ENCODE measurements at regions not wholly inside any gene's neighbourhood (a gene's known extent, or its start where the extent isn't known, plus 50 kb on each side); places are given as distances from the start of the nearest gene placed in this dataset.
A peak's percentile ranks its signal among the peaks of the same experiment; 100 is the strongest.

DNA sequence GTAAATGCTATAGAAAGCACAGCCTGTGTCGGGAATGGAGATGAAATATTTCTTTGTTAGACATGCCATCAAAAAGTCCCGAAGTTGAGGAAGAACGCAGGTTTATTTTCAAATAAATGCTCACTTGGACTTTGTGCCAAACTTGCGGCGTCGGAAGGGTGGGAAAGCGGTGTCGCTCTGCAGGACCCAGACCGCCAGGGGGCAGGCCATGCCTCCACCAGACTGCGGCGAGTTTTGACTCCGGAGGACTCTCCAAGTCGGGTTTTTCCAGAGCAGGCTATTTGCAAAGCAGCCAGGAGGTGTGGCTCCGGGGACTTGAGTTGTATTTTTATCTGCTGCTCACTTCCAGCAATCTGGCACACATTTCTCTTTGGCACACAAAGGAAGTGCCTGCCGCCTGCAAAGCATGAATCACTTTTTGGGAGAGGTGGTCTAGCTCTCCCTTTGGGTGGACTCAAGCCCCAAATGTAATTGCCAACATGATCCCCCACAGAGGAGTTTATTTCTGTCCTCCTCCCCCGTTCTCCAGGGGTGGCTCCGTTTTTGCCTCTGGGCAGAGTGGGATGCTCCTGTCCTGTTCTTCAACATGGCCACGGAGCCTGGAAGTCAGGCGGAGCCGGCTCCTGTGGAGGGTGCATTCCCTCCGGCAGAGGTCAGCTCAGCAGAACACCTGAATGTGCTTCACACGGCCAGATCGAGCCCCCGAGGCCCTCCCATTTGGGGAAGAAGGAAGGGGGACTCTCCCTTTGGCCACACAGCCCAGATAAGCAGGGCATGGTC is 82.3 kb upstream of the GPR26 start:
- DNase-seq (ENCODE audit: low read depth in 4 of 4, low spot score in 2 of 4): peak in 2 of 4 donors; percentile 53 to 66

GRCh38 chr10:123584419-123584775 is 81.8 kb upstream of the GPR26 start:
- no peak for DNase-seq (ENCODE audit: low read depth in 4 of 4, low spot score in 2 of 4)

DNA sequence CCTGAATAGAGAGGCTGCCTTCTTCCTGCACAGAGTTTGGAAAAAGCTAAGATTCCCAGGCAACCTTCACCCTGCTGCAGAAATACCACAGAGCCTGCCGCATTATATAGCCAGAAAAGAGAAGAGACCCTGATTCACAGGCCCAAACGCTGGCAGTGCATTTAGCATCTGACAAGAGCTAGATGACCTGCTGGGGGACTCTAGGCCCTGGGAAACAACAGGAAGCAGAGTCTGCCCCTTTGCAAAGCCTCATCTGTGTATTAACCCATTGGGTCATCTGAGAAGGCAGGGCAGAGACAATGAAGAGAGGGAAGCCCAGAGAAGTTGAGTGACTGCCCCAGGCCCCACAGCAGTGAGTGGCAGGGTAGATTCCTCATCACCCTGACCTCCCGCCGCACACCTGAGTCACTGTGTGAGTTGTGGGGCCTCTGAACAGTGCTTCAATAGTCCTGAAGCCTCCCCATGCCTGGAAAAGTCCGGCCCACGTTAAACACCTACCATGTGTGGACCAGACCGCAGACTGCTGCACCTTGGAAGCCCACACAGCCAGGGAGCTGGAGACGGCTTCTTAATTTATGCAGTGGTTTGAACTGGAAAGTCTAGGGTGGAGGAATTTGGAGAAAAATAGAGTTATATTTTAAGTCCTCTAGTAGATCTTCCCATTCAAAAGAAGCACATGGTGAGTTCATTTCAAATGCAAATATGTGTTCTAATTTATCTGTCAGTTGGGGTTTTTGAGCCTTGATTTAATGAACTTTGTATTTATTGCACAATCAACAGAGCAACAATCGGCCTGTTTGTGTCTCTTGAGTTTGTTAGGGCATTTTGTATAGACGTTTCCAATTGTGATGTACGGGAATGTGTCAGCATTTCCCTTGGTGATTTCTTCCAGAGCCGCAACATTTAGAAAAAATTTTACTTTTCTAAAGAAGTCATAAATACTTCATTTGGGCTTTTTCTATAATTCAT is 80.4 kb upstream of the GPR26 start:
- DNase-seq (ENCODE audit: low read depth in 4 of 4, low spot score in 2 of 4): no peak

DNA sequence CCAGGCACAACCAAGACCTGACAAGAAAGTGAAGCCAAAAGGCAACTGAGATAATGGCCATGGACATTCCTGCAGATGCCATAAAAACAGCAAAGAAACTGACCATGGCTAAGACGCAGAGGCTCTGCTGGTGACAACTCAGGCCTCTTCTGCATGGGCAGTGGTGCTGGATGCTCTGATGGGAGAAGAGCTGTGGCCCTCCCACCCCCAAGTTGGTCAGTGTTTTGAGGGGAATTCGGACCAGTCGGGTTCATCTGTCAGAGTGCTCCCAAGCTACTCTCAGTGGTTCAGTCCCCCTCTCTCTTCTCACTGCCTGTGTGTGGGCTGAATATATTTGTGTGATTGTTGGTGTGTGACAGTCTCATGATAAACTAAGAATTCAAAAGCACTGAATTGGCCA is 79.0 kb upstream of the GPR26 start:
- DNase-seq (ENCODE audit: low read depth in 4 of 4, low spot score in 2 of 4): no peak

DNA sequence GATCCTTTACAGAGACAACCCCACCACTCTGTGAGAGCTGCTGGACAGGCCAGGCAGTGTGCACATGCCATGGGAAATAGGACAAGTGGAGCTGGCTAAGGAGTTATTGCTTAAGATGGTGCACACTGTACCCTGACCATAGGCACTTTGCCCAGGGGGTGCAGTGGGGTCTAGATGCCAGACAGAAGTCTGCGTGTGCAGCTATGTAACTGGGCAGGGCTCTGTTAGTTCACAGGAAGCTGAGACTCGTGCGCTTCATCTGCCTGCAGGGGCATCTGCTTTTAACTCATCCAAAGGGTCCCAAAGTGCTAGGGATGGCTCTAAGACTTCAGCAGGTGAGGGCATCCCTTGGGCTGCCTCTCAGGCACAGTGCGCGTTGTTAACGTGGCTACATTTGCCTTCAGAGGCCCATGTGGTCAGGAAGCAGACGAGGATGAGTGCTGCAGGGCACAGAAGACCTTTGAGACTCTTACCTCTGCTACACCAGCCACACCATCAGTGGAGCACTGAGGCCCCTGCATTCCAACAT is 77.7 kb upstream of the GPR26 start:
- no peak for DNase-seq (ENCODE audit: low read depth in 4 of 4, low spot score in 2 of 4)

- no peak for DNase-seq (ENCODE audit: low read depth in 4 of 4, low spot score in 2 of 4)
Observed at GRCh38 chr10:123595661-123596060, 70.5 kb upstream of the GPR26 start.

DNA sequence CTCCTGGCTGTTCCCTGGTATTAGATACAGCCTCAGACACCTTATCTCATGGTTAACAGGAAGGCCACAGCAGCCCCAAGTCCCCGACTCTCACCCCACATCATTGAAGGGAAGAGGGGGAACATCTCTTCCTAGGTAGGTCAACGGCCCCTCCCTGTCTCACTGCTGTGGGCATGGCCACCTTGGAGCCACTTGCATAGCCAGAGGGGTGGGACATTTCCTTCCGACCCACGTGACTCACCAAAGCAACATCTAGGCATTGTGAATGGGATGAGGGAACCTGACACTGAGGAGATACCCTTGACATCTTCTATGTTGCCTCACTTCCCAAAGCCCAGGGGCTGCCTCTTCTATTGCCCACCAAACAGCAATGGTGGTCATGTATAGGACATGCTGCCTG is 68.5 kb upstream of the GPR26 start:
- no peak for DNase-seq (ENCODE audit: low read depth in 4 of 4, low spot score in 2 of 4)

DNA sequence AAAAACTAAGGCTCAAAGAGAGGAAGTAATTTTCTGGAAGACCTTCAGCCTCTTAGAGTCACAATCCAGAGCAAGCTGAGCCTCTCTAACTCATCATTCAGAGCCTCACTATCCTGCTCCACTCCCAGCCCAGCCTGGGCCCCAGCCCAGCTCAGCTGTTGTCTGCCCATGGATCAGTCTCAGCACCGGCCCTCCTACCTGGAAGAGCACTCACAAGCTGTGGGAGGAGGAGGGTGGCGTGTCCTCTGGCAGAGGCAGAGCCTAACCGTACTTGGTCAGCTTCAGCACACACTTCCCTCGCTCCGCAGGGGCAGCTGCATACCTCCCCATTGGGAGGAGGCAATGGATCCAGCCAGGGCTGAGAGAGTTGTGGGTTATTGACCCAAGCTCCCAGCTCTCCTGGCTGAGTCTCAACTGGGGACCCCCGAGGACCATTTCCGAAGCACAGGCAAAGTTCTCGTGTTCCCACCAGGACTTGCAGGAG is 66.7 kb upstream of the GPR26 start:
- no peak for DNase-seq (ENCODE audit: low read depth in 4 of 4, low spot score in 2 of 4)

GRCh38 chr10:123600177-123600576 is 66.0 kb upstream of the GPR26 start:
- no peak for DNase-seq (ENCODE audit: low read depth in 4 of 4, low spot score in 2 of 4)

DNA sequence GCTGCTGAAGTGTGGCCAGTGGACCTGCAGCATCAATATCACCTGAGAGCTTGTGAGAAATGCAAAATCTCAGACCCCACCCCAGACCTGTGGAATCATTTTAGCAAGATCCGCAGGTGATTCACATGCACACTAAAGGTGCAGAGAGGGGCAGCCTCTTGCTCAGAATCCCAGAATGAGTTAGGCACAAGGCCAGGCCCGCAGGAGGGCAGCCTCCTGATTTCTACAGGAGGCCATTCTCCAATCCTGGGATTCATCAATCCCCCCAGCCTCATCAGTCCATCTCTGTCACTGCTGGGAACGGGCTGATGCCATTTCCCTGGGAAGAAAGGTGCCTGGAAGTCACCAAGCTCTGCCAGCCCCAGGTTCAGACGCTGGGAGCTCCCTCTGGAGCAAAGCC is 63.0 kb upstream of the GPR26 start:
- DNase-seq (ENCODE audit: low read depth in 4 of 4, low spot score in 2 of 4): no peak

DNA sequence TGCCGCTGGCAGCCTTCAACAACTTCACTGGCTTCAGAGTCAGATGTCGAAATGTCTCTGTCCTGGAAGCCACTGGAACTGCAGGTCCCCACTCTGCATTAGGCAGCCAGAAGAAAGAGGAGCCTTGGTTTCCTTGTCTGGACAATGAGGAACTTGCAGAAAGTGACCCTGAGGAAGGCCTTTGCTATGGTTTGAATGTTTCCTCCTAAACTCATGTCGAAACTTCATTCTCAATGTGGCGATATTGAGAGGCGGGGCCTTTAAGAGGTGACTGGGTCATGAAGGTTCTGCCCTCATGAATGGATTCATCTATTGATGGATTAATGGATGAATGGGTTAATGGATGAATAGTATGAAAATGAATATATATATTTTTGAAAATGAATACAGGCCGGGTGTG is 61.6 kb upstream of the GPR26 start:
- DNase-seq (ENCODE audit: low read depth in 4 of 4, low spot score in 2 of 4): no peak

DNA sequence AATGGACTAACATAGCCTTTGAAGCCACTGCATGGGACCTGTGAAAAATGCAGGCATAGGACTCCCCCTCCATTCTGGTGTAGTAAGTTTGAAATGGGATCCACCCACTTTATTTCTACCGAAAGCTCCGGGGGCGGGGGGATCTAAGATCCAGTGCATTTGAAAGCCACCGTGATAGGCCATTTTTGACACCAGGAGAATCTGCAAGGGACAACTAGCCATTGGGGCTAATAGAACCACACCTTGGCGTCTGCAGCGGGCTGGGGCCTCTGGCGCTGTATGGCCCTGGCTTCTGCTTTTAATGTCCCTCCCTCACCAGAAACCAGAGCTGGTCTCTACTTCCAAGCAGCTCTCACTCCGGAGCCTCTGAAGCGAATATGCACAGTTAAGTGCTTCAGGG is 60.1 kb upstream of the GPR26 start:
- DNase-seq (ENCODE audit: low read depth in 4 of 4, low spot score in 2 of 4): no peak

- no peak for DNase-seq (ENCODE audit: low read depth in 4 of 4, low spot score in 2 of 4)
Observed at GRCh38 chr10:123606955-123607354, 59.2 kb upstream of the GPR26 start.

DNA sequence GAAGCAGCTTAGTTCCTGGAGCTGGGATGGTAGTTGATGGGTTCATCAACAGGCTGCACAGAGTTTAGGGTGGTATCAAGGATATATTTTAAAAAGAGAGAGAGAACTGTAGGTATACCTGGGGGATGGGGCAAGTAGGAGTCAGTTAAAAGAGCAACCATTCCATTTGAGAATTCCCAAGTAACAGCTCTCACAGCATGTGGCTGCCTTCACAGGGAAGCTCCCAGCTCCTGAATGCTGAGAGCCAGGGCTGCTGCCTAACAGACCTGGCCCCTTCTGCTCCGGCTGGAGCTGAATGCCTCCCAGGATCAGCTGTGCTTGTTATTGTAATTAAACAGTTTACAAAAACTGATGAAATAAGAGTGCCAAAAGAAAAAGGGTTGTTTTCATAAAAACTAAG is 58.8 kb upstream of the GPR26 start:
- no peak for DNase-seq (ENCODE audit: low read depth in 4 of 4, low spot score in 2 of 4)

- DNase-seq (ENCODE audit: low read depth in 4 of 4, low spot score in 2 of 4): no peak
Observed at GRCh38 chr10:123608047-123608446, 58.1 kb upstream of the GPR26 start.

GRCh38 chr10:123611243-123611642 is 54.9 kb upstream of the GPR26 start:
- no peak for DNase-seq (ENCODE audit: low read depth in 4 of 4, low spot score in 2 of 4)

DNA sequence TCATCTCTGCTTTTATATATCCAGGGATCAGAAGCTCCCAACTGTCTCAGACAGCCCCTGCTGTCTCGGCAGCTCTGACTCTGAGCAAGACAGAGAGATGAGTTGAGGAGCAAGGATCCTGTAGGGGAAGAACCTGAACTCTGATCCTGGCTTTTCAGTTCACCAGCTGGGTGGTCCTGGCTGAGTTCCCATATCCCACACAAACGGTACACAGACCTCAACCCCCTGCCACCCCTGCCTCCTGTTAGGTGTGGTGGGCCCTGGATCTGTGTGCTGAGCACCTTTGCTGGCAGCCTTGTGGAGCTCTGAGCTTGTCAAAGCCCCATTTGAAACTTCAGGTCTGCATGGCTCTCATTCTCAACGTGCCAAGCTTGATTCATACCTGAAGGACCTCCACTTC is 54.3 kb upstream of the GPR26 start:
- no peak for DNase-seq (ENCODE audit: low read depth in 4 of 4, low spot score in 2 of 4)

GRCh38 chr10:123613346-123613850 is 52.8 kb upstream of the GPR26 start:
- DNase-seq (ENCODE audit: low read depth in 4 of 4, low spot score in 2 of 4): no peak

DNA sequence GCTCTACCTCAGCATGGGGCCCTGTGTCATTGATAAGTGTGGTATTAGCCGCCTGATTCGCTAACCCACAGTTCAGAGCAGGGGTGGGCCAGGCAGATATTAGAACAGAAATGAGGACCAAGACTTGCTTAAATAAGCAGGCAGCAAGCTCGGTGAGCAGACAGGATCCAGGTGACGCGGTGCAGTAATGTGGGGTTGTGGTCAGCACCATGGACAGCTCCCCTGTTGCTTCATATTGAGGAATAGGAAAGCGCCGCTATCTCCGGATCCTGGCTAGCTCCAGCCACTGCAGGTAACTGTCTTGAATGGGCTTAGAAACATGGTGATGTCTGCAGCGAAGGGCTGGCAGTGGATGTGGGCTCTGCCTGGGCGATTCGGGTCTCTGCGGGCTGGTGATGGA is 51.3 kb upstream of the GPR26 start:
- DNase-seq (ENCODE audit: low read depth in 4 of 4, low spot score in 2 of 4): peak; percentile 59 to 86 (median 70)
